Heart left ventricle (tissue), 16 donors: ENCODE measurements at regions not wholly inside any gene's neighbourhood (a gene's known extent, or its start where the extent isn't known, plus 50 kb on each side); places are given as distances from the start of the nearest gene placed in this dataset.

Experiments used
- ATAC-seq, 4 donors: fragments of 200-7000 bp; cut with Tn5 transposase; one replicate each; pipeline ENCODE4 v1.9.1; 2020 to 2022; ENCODE audit warnings: moderate library complexity in 4 of 4, mild to moderate bottlenecking in 3 of 4, moderate number of reproducible peaks in 1 of 4
- DNase-seq, 5 donors: peaks; one replicate each; pipeline ENCODE4 v3.0.0-alpha.2; 2020
- H3K27ac ChIP-seq, 12 donors: fragments of 200-600 bp; sonication (generic) in 4 of 12; one replicate each; pipeline versions ENCODE4 v1.5.0 to v1.8.0; 2016 to 2022; ENCODE audit warnings: mild to moderate bottlenecking in 2 of 12
- H3K27me3 ChIP-seq, 9 donors: fragments of 200-600 bp; sonication (generic) in 2 of 9; one replicate each; pipeline versions ENCODE4 v1.5.1 to v1.8.0; 2016 to 2022; ENCODE audit warnings: mild to moderate bottlenecking in 3 of 9
- H3K36me3 ChIP-seq, 9 donors: fragments of 200-600 bp; sonication (generic) in 2 of 9; one replicate each; pipeline versions ENCODE4 v1.5.0 to v1.8.0; 2018 to 2022; ENCODE audit warnings: mild to moderate bottlenecking in 2 of 9
- H3K4me1 ChIP-seq, 12 donors: fragments of 200-600 bp; sonication (generic) in 4 of 12; one replicate each; pipeline versions ENCODE4 v1.5.0 to v1.8.0; 2016 to 2022; ENCODE audit warnings: mild to moderate bottlenecking in 3 of 12
- H3K4me3 ChIP-seq, 12 donors: fragments of 200-600 bp; sonication (generic) in 4 of 12; one replicate each; pipeline versions ENCODE4 v1.5.0 to v1.8.0; 2017 to 2022; ENCODE audit warnings: mild to moderate bottlenecking in 9 of 12, moderate library complexity in 4 of 12
- H3K9me3 ChIP-seq, 12 donors: fragments of 200-600 bp; sonication (generic) in 4 of 12; one replicate each; pipeline versions ENCODE4 v1.5.0 to v1.8.0; 2016 to 2022; ENCODE audit warnings: mild to moderate bottlenecking in 1 of 12
- CTCF ChIP-seq, 12 donors: fragments of 200-600 bp; sonication (generic) in 4 of 12; IDR thresholded peaks; one replicate each; pipeline versions ENCODE4 v1.5.0 to v1.8.0; 2018 to 2022; ENCODE audit warnings: antibody characterized with exemption in 12 of 12, mild to moderate bottlenecking in 5 of 12
- POLR2A ChIP-seq, 2 donors: fragments of 450-650 bp; IDR thresholded peaks; one replicate each; pipeline ENCODE4 v1.6.1; 2017; ENCODE audit warnings: antibody characterized with exemption in 2 of 2, mild to moderate bottlenecking in 2 of 2, moderate library complexity in 2 of 2
- WGBS, 4 donors: extraction: QIAGEN DNeasy Blood & Tissue Kit in 2 of 4; methylation state at CpG; one replicate each; pipeline versions ENCODE4 v1.1.5 to v1.1.7; 2013 to 2018; 5-methylcytosine and 5-hydroxymethylcytosine counted together
- intact Hi-C, 10 donors: fragments of 100-400 bp; cut with DNase I; formaldehyde crosslinking; loops; one replicate each; pipeline versions ENCODE4 v1.11.1 to v1.14.2; 2022
- donor health status: ischemic (EF 13 %, LVEDD 7.1; RV severe dilation, severe dysfunction).
- donor health status: healthy with polysubstance abuse.
- donor health status: DM: no; HTN: yes; CAD: no.
- donor health status: DM: no; HTN: no; CAD: no.
- donor health status: ischemic (EF 25% LVEDD 6.9; RV normal size, moderate dysfunction).
- donor health status: ischemic (EF 25% LVEDD 5.7; RV mildly dilated, moderate dysfunction).
- donor health status: healthy.
- donor health status: DM: yes; HTN: yes; CAD: no.
- donor health status: ischemic (EF 35%, LVEDD 5.7; RV mildly dilated, moderate dysfunction).
- donor health status: nonischemic (EF 11% LVEDD 7.7; RV severe dilation, severe dysfunction).
- donor health status: DM: yes; HTN: yes; CAD: no.
- donor health status: PGD.
- donor health status: ischemic (EF 29% LVEDD 5.4; RV normal size, mild dysfunction).
- donor health status: nonischemic (EF 23%, LVEDD 6.1; RV moderate dilation, normal function).

- ATAC-seq (peak; percentile 37 to 76 (median 62)), DNase-seq (no peak)
- Histone ChIP-seq H3K9me3 (no peaks in the 10 kb centered on the region), H3K27me3 (no peaks in the 10 kb centered on the region), H3K4me1 (peaks cover 0 to 18% (median 1%) of the 10 kb centered on the region in 12 donors), H3K4me3 (no peak overlapping the region), H3K27ac (no peak overlapping the region), H3K36me3 (no peaks in the 10 kb centered on the region)
- intact Hi-C loops: no loop called here
- no peak for TF ChIP-seq CTCF (IDR thresholded peaks at IDR 0.05)
- TF ChIP-seq POLR2A (IDR thresholded peaks at IDR 0.05): no peak
- WGBS, 4 donors: 49 to 67% (median 51%) methylated on average over 2 of the region's 2 CpGs
Observed at GRCh38 chr18:44626807-44627206, 53.9 kb upstream of the SETBP1 start.

GRCh38 chr18:44627280-44627679 is 53.4 kb upstream of the SETBP1 start:
- intact Hi-C loops: no loop called here
- Histone ChIP-seq H3K9me3 (no peaks in the 10 kb centered on the region), H3K4me1 (peaks cover 0 to 20% (median 1%) of the 10 kb centered on the region in 12 donors), H3K27me3 (no peaks in the 10 kb centered on the region), H3K4me3 (no peak overlapping the region), H3K36me3 (no peaks in the 10 kb centered on the region), H3K27ac (no peak overlapping the region)
- 46 to 69% (median 49%) methylated on average over 3 of the region's 3 CpGs for WGBS, 4 donors
- ATAC-seq: peak in 2 of 4 donors; percentile 49 to 55
- DNase-seq: no peak
- no peak for TF ChIP-seq POLR2A (IDR thresholded peaks at IDR 0.05)
- TF ChIP-seq CTCF (IDR thresholded peaks at IDR 0.05): no peak

- peaks cover 0 to 25% (median under 1%) of the 10 kb centered on the region in 12 donors for H3K4me1 ChIP-seq
- DNase-seq (no peak), ATAC-seq (no peak)
- no peaks in the 10 kb centered on the region for H3K9me3 ChIP-seq
- H3K36me3 ChIP-seq: no peaks in the 10 kb centered on the region
- no peak overlapping the region for H3K4me3 ChIP-seq
- TF ChIP-seq CTCF (IDR thresholded peaks at IDR 0.05) (no peak), POLR2A (IDR thresholded peaks at IDR 0.05) (no peak)
- no peak overlapping the region for H3K27ac ChIP-seq
- WGBS, 4 donors: 70 to 81% (median 75%) methylated on average over 1 of the region's 1 CpG
- no peaks in the 10 kb centered on the region for H3K27me3 ChIP-seq
- intact Hi-C loops: no loop called here
Observed at GRCh38 chr18:44629406-44629805, 51.3 kb upstream of the SETBP1 start.

GRCh38 chr18:44630118-44630517 is 50.6 kb upstream of the SETBP1 start:
- intact Hi-C loops: no loop called here
- 58 to 69% (median 65%) methylated on average over 2 of the region's 2 CpGs for WGBS, 4 donors
- no peak for DNase-seq
- no peaks in the 10 kb centered on the region for H3K36me3 ChIP-seq
- H3K27me3 ChIP-seq: no peaks in the 10 kb centered on the region
- ATAC-seq: no peak
- H3K27ac ChIP-seq: no peak overlapping the region
- TF ChIP-seq CTCF (IDR thresholded peaks at IDR 0.05) (no peak), POLR2A (IDR thresholded peaks at IDR 0.05) (no peak)
- H3K4me1 ChIP-seq: peaks cover 0 to 25% (median 0%) of the 10 kb centered on the region in 12 donors
- H3K4me3 ChIP-seq: no peak overlapping the region
- H3K9me3 ChIP-seq: no peaks in the 10 kb centered on the region
